Neural crest cell (in vitro differentiated cells): ENCODE measurements at regions not wholly inside any gene's neighbourhood (a gene's known extent, or its start where the extent isn't known, plus 50 kb on each side); places are given as distances from the start of the nearest gene placed in this dataset.

ENCODE experiments used
- DNase-seq: peaks from one replicate; pipeline ENCODE4 v3.0.0; 2021; ENCODE audit warnings: low read depth, mixed read lengths, low spot score
- H3K27ac Mint-ChIP-seq: one replicate; pipeline ENCODE4 v1.8.0; 2021; ENCODE audit warnings: mild to moderate bottlenecking, mixed read lengths; ENCODE audit not compliant: unreplicated experiment
- H3K27me3 Mint-ChIP-seq: 2 replicates; pipeline ENCODE4 v1.8.0; 2021; ENCODE audit warnings: low read depth, mild to moderate bottlenecking, mixed read lengths
- H3K36me3 Mint-ChIP-seq: 2 replicates; pipeline ENCODE4 v1.8.0; 2021; ENCODE audit warnings: low read depth, mild to moderate bottlenecking, mixed read lengths
- H3K4me1 Mint-ChIP-seq: 2 replicates; pipeline ENCODE4 v1.8.0; 2021; ENCODE audit warnings: mixed read lengths
- H3K4me3 Mint-ChIP-seq: one replicate; pipeline ENCODE4 v1.8.0; 2021; ENCODE audit warnings: mild to moderate bottlenecking, mixed read lengths
- H3K9me3 Mint-ChIP-seq: 2 replicates; pipeline ENCODE4 v1.8.0; 2021; ENCODE audit warnings: mixed read lengths
- TF ChIP-seq, protein P1 (sequence below): fragments of 200-600 bp; sonication (generic); conservative IDR thresholded peaks from 2 replicates; pipeline ENCODE4 v1.5.0; 2021; ENCODE audit warnings: antibody characterized with exemption, mild to moderate bottlenecking

DNA sequence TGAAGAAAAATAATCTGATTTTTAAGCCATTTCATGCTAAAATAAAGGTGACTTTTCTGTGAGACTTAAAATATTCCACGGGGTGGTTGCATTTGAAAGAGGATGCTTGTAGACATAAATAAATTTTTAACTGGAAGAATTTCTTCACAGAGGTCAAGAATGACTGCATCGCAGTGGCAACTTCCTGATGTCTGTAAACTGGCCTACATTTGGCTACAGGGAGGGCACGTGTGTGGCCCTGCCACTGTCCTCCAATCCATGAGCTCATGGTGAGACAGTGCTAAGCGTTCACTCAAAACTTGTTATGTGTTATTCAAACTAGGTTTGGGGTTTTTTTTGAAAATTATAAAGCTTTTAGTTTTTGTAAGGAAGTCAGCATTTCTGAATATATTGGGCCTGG, 1089.3 kb downstream of the EFNB2 start:
- TF ChIP-seq, protein P1, sequence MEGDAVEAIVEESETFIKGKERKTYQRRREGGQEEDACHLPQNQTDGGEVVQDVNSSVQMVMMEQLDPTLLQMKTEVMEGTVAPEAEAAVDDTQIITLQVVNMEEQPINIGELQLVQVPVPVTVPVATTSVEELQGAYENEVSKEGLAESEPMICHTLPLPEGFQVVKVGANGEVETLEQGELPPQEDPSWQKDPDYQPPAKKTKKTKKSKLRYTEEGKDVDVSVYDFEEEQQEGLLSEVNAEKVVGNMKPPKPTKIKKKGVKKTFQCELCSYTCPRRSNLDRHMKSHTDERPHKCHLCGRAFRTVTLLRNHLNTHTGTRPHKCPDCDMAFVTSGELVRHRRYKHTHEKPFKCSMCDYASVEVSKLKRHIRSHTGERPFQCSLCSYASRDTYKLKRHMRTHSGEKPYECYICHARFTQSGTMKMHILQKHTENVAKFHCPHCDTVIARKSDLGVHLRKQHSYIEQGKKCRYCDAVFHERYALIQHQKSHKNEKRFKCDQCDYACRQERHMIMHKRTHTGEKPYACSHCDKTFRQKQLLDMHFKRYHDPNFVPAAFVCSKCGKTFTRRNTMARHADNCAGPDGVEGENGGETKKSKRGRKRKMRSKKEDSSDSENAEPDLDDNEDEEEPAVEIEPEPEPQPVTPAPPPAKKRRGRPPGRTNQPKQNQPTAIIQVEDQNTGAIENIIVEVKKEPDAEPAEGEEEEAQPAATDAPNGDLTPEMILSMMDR = no peak
- Mint-ChIP-seq H3K27me3 (no peaks in the 10 kb centered on the region), H3K27ac (no peak overlapping the region), H3K4me1 (no peaks in the 10 kb centered on the region), H3K9me3 (no peaks in the 10 kb centered on the region), H3K36me3 (no peaks in the 10 kb centered on the region), H3K4me3 (no peak overlapping the region)
- DNase-seq = no peak

DNA sequence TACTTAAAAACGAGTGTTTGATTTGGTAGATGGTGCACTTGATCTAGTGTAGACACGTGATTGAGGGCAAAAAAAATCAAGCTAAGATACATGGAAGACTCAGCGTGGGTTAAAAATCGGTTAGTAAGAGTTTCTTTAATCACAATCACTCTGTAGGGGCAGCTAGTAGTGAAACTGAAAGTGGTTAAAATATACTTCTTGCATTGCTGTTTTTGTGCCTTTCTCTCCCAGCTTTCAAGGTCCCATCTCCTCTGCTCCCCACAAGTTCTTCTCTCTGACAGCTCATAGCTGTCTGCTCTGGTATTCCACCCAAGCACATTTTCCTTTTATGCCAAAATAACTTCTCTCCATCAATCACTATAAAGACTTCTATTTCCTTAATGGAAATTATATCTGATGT, 1089.7 kb downstream of the EFNB2 start:
- H3K36me3 Mint-ChIP-seq = no peaks in the 10 kb centered on the region

DNA sequence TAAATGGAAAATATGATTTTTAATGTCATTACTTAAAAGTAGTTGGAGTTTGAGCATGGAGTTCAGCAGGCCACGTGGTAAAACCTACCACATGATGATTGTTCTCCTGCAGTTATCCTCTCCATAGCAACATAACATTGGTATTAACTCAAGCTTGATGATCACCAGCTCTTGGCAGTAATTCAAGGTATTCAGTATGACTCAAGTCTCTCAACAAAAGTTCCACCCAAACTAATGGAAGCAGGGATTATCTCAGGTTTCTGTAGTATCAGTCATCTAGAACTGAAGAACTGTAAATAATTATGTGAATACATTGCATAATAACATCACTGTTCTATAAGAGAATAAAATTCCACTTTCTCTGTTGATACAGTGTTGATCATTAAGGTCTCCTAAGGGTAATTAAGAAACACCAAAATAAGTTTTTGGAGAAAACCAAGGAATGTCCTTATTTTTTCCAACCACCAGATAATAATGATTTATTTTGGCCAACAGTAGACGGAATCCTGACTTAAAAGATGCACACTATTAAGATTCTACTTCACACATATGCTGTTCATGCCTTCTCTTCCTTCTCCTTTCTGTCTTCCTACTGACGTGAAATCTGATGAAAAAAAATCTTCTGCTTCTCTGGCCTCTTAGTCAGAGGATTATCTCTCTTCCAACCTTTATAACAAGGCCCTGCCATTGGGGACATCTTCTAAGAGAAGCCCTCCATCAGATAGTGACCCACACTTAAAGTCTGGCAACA, 1092.3 kb downstream of the EFNB2 start:
- H3K27me3 Mint-ChIP-seq = no peaks in the 10 kb centered on the region

More for the DNA sequence above, 1089.7 kb downstream of the EFNB2 start:
- Mint-ChIP-seq H3K9me3 (no peaks in the 10 kb centered on the region), H3K27ac (no peak overlapping the region), H3K4me3 (no peak overlapping the region), H3K27me3 (no peaks in the 10 kb centered on the region), H3K4me1 (no peaks in the 10 kb centered on the region)
- DNase-seq = no peak
- TF ChIP-seq, protein P1 = no peak

DNA sequence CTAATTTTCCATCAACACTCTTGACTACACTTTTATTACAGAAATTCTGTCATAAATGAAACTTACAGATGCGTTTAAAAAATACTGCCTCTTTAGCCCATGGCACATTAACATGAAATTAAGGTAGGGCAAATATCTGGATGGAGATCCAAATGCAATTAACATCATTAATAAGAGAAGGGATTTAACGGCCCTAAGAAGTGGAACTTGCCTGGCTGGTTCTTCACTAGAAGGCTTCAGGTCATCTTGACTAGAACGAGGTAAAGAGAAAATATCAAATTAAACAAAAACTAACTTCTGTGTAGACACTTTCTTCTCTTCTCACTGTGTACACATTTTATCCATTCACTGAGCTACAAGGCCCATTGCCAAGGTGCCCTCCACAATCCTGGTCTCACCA, 1093.4 kb downstream of the EFNB2 start:
- TF ChIP-seq, protein P1 = no peak
- Mint-ChIP-seq H3K9me3 (no peaks in the 10 kb centered on the region), H3K36me3 (no peaks in the 10 kb centered on the region), H3K27ac (no peak overlapping the region), H3K4me3 (no peak overlapping the region), H3K27me3 (no peaks in the 10 kb centered on the region), H3K4me1 (peaks cover 1% of the 10 kb centered on the region)
- DNase-seq = no peak

More for the DNA sequence above, 1092.3 kb downstream of the EFNB2 start:
- Mint-ChIP-seq H3K9me3 (no peaks in the 10 kb centered on the region), H3K27ac (no peak overlapping the region), H3K36me3 (no peaks in the 10 kb centered on the region), H3K4me3 (no peak overlapping the region), H3K4me1 (no peaks in the 10 kb centered on the region)
- TF ChIP-seq, protein P1 = no peak
- DNase-seq = no peak

DNA sequence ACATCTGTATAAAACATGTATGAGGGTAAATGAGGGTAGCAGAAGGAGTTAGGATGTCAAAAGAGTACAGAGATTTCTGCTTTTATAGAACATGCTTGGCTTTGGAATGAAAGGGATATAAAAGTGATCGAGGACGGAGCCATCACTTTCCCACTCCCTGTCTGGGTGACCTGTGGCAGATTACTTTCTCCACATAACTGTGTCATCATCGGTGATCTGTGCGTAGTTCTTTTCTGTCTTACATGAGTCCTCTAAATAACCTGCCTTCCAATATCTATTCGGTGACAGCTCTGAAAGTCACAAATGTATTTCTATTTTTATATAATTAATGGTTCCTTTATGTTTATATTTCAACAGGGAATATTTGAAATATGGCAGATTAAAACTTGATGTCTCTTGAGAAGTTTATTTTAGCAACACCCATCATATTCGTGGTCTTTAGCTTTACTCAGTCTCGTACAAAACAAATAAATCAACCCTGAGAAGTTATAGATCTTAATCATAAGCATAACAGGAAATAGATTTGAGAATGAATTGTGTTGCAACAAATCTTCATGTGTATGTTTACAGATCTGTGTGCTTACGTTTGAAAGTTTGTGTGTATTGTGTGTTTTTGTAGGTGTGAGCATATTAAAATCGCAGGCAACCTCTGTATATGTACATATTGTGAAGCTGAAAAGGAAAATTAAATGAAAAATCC, 1094.3 kb downstream of the EFNB2 start:
- Mint-ChIP-seq H3K27me3 (no peaks in the 10 kb centered on the region), H3K4me1 (peaks cover 4% of the 10 kb centered on the region), H3K27ac (no peak overlapping the region), H3K36me3 (no peaks in the 10 kb centered on the region), H3K9me3 (no peaks in the 10 kb centered on the region), H3K4me3 (no peak overlapping the region)
- DNase-seq = no peak
- TF ChIP-seq, protein P1 = no peak
